SK-N-MC (cell line): ENCODE measurements at regions not wholly inside any gene's neighbourhood (a gene's known extent, or its start where the extent isn't known, plus 50 kb on each side); places are given as distances from the start of the nearest gene placed in this dataset.

Experiments used
- EZH2 ChIP-seq: fragments of 200-600 bp; sonication (generic); IDR thresholded peaks from one replicate; pipeline ENCODE4 v1.6.1; 2017; ENCODE audit warnings: antibody characterized with exemption
- FOXP2 ChIP-seq: optimal IDR thresholded peaks from 2 replicates; pipeline ENCODE3; 2011; ENCODE audit warnings: mild to moderate bottlenecking, moderate library complexity; ENCODE audit not compliant: insufficient read depth; ENCODE audit errors: extremely low read length, control extremely low read depth
- POLR2AphosphoS5 ChIP-seq: IDR thresholded peaks from 2 replicates; pipeline ENCODE4 v1.6.1; 2012; ENCODE audit warnings: mild to moderate bottlenecking, low read depth, low read length, borderline replicate concordance

DNA sequence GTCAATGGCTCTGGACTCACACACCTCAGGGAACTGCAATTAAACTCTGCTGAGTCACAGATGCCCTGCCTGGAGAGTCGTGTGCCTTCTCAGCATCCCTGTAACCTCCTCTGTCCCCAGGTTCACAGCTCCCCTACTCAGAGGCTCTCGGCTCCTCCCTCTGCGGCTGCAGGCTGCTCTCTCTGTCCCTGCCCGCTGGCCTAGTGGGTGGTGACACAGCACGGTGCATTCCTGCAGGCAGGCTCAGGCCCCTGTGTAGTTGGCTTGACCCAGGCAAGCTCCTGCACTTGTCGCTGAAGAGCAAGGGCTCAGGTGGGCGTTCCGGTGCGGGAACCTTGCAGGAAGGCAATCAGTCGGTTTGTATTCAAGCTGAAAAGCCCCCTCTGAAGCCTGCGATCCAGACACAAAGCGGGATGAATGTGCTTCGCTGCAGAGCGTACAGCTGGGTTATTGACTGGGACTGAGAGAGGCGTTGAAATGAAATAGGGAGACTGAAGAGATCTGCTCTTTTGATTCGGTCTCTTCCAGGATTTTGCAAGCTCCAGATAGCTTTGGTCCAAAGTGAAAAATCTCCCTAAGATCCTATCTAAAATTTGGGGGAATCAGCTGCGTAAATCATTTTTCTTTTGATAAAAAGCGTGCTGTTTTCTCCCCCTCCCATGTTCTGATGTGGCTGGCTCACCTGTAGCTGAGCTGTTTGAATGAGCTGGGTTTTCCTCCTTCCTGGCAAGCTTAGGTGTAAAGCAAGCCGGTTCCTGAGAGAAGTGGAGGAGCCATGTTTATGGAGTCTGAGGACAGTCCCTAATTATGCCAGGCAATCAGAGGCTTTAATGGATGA, 208.7 kb upstream of the PHYHIPL start:
- TF ChIP-seq EZH2 (no peak), POLR2AphosphoS5 (no peak), FOXP2 (no peak)
